Tibial nerve (tissue), 3 donors: ENCODE measurements at regions not wholly inside any gene's neighbourhood (a gene's known extent, or its start where the extent isn't known, plus 50 kb on each side); places are given as distances from the start of the nearest gene placed in this dataset.

Experiments used
- CTCF ChIP-seq, 5 experiments: fragments of 200-600 bp in 3 of 5; fragments of 450-650 bp in 2 of 5; sonication (generic) in 3 of 5; IDR thresholded peaks; one replicate each; pipeline ENCODE4 v1.5.1; 2016 to 2019; ENCODE audit warnings: antibody characterized with exemption in 5 of 5, mild to moderate bottlenecking in 3 of 5, moderate library complexity in 2 of 5
- POLR2A ChIP-seq, 2 donors: fragments of 450-650 bp; IDR thresholded peaks; one replicate each; pipeline ENCODE4 v1.6.1; 2017; ENCODE audit warnings: antibody characterized with exemption in 2 of 2, mild to moderate bottlenecking in 2 of 2, moderate library complexity in 2 of 2

- TF ChIP-seq CTCF (IDR thresholded peaks at IDR 0.05) (no peak), POLR2A (IDR thresholded peaks at IDR 0.05) (no peak)
These were observed 70.5 kb upstream of the NTRK2 start for GRCh38 chr9:84598921-84599636.
